Hepatocyte (in vitro differentiated cells): ENCODE measurements at regions not wholly inside any gene's neighbourhood (a gene's known extent, or its start where the extent isn't known, plus 50 kb on each side); places are given as distances from the start of the nearest gene placed in this dataset.

ENCODE experiments used
- CTCF ChIP-seq: fragments of 200-600 bp; sonication (generic); IDR thresholded peaks from 2 replicates; pipeline ENCODE4 v1.5.1; 2016; ENCODE audit warnings: antibody characterized with exemption, mild to moderate bottlenecking; ENCODE audit not compliant: poor library complexity
- EZH2phosphoT487 ChIP-seq: fragments of 200-600 bp; sonication (generic); IDR thresholded peaks from one replicate; pipeline ENCODE4 v1.6.1; 2018; ENCODE audit warnings: antibody characterized with exemption, mild to moderate bottlenecking, low read depth, moderate library complexity; ENCODE audit not compliant: unreplicated experiment, severe bottlenecking

DNA sequence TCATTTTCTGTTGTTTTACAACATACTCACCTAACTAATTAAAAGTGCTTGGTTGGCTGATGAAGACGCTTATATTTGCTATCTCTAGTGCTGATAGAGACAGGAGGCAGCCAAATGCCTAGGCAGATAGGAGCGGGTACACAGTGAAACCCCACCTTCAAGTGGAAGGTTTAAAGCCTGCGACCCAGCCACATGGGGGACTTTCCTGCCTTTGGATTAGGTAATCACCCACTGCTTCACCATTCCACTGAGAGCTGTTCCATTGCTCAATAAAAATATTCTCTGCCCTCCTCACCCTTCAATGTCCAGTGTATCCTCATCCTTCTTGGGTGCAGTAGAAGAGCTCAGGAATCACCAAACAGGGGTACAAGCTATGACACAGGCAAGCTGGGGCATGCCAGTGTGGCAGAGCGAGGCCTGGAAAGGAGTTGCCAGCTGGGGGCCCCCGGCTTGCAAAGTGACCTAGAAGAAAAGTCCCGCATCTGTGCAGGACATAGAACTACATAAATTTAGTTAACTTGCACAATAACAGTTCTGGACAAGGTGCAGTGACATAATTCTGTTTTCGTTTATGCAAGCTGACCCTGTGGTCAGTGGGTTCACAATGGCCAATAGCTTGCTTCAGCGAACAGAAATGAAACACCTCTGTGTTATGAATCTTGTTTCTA, 112.0 kb upstream of the MLIP start:
- TF ChIP-seq CTCF (no peak), EZH2phosphoT487 (no peak)
